ENCODE measurements at regions not wholly inside any gene's neighbourhood (a gene's known extent, or its start where the extent isn't known, plus 50 kb on each side); places are given as distances from the start of the nearest gene placed in this dataset.

DNA sequence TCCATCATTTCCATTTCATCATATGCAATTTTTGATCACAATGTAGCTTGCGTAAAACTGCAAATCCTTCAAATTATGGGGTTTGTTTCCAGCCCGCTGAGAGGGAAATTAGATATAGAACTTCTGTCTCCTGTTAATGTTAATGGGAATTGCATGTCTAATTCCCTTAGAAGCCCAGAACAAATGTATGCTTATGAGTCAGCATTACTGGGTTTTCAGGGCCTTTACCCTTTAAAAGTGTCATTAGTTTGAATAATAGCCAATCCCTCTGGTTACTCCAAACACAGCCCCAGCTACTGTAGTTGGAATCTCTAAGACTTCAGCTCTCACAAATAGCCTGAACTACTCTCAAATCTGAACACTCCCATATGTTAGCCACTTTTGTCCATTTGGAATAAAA, 439.4 kb downstream of the C3orf38 start:
- Histone ChIP-seq H3K9me3 (ENCODE audit: control insufficient read depth, insufficient read depth, low read depth, low read length) (no peaks in the 10 kb centered on the region), H3K4me1 (ENCODE audit: control insufficient read depth, insufficient read depth, low read length) (no peaks in the 10 kb centered on the region), H3K27ac (ENCODE audit: low read length) (no peak overlapping the region), H3K27me3 (ENCODE audit: control insufficient read depth, insufficient read depth, low read length) (no peaks in the 10 kb centered on the region), H3K4me3 (ENCODE audit: low read depth in 2 of 2, low read length in 2 of 2) (no peak overlapping the region), H3K36me3 (ENCODE audit: control insufficient read depth, insufficient read depth, low read length) (no peaks in the 10 kb centered on the region)
- ChIA-PET CTCF (no interaction called here), POLR2A (no interaction called here)
- in situ Hi-C loops (cut with HindIII; ENCODE audit: low pct_unique_long_range_greater_than_20kb, low sequenced_read_pairs) (no loop called here), intact Hi-C loops (cut with micrococcal nuclease; ENCODE audit: unreplicated experiment) (no loop called here)
- DNase-seq (ENCODE audit: low read depth, low spot score) (no peak), ATAC-seq (no peak)
- TF ChIP-seq POLR2AphosphoS5 (IDR thresholded peaks at IDR 0.05; ENCODE audit: low read depth, low read length) (no peak), TCF7L2 (IDR thresholded peaks at IDR 0.05; ENCODE audit: low read depth, low read length) (no peak)
- no TSS peak for BruUV-seq (replicated peaks)

DNA sequence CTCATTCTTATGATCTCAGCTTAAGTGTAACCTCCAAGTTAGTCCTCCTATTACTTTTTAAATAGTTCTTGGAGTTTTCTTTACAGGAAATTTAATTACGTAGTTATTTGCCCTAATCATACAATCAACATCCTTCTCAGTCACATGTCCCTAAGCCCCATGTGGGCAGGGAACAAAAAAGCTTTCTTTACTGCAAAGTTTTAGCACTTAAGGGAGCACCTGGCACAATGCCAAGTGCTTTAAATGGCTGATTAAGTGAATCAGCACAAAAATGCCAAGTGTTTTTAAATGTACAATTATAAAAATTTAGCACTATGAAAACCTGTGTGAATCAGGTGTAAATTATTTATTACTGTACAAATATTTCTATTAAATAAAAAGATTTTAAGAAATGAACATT, 445.3 kb downstream of the C3orf38 start:
- H3K4me3 ChIP-seq (ENCODE audit: low read depth in 2 of 2, low read length in 2 of 2): no peak overlapping the region
- ChIA-PET CTCF (no interaction called here), POLR2A (no interaction called here)
- TF ChIP-seq POLR2AphosphoS5 (IDR thresholded peaks at IDR 0.05; ENCODE audit: low read depth, low read length) (no peak), TCF7L2 (IDR thresholded peaks at IDR 0.05; ENCODE audit: low read depth, low read length) (no peak), SIN3A (IDR thresholded peaks at IDR 0.05; ENCODE audit: borderline replicate concordance, insufficient read depth, low read depth, low read length) (no peak)
- TF ChIP-seq, protein P1, sequence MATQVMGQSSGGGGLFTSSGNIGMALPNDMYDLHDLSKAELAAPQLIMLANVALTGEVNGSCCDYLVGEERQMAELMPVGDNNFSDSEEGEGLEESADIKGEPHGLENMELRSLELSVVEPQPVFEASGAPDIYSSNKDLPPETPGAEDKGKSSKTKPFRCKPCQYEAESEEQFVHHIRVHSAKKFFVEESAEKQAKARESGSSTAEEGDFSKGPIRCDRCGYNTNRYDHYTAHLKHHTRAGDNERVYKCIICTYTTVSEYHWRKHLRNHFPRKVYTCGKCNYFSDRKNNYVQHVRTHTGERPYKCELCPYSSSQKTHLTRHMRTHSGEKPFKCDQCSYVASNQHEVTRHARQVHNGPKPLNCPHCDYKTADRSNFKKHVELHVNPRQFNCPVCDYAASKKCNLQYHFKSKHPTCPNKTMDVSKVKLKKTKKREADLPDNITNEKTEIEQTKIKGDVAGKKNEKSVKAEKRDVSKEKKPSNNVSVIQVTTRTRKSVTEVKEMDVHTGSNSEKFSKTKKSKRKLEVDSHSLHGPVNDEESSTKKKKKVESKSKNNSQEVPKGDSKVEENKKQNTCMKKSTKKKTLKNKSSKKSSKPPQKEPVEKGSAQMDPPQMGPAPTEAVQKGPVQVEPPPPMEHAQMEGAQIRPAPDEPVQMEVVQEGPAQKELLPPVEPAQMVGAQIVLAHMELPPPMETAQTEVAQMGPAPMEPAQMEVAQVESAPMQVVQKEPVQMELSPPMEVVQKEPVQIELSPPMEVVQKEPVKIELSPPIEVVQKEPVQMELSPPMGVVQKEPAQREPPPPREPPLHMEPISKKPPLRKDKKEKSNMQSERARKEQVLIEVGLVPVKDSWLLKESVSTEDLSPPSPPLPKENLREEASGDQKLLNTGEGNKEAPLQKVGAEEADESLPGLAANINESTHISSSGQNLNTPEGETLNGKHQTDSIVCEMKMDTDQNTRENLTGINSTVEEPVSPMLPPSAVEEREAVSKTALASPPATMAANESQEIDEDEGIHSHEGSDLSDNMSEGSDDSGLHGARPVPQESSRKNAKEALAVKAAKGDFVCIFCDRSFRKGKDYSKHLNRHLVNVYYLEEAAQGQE (IDR thresholded peaks at IDR 0.05; ENCODE audit: insufficient read depth in 1 of 2, low read depth in 2 of 2, low read length in 1 of 2): no peak
- TF ChIP-seq, protein P2, sequence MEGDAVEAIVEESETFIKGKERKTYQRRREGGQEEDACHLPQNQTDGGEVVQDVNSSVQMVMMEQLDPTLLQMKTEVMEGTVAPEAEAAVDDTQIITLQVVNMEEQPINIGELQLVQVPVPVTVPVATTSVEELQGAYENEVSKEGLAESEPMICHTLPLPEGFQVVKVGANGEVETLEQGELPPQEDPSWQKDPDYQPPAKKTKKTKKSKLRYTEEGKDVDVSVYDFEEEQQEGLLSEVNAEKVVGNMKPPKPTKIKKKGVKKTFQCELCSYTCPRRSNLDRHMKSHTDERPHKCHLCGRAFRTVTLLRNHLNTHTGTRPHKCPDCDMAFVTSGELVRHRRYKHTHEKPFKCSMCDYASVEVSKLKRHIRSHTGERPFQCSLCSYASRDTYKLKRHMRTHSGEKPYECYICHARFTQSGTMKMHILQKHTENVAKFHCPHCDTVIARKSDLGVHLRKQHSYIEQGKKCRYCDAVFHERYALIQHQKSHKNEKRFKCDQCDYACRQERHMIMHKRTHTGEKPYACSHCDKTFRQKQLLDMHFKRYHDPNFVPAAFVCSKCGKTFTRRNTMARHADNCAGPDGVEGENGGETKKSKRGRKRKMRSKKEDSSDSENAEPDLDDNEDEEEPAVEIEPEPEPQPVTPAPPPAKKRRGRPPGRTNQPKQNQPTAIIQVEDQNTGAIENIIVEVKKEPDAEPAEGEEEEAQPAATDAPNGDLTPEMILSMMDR (IDR thresholded peaks at IDR 0.05): no peak
- in situ Hi-C loops (cut with HindIII; ENCODE audit: low pct_unique_long_range_greater_than_20kb, low sequenced_read_pairs) (no loop called here), intact Hi-C loops (cut with micrococcal nuclease; ENCODE audit: unreplicated experiment) (no loop called here)
- ATAC-seq: no peak
- no peak for DNase-seq (ENCODE audit: low read depth, low spot score)
- H3K36me3 ChIP-seq (ENCODE audit: control insufficient read depth, insufficient read depth, low read length): no peaks in the 10 kb centered on the region
- H3K27me3 ChIP-seq (ENCODE audit: control insufficient read depth, insufficient read depth, low read length): no peaks in the 10 kb centered on the region
- H3K9me3 ChIP-seq (ENCODE audit: control insufficient read depth, insufficient read depth, low read depth, low read length): no peaks in the 10 kb centered on the region
- H3K4me1 ChIP-seq (ENCODE audit: control insufficient read depth, insufficient read depth, low read length): no peaks in the 10 kb centered on the region
- H3K27ac ChIP-seq (ENCODE audit: low read length): no peak overlapping the region
- BruUV-seq (replicated peaks): no TSS peak

DNA sequence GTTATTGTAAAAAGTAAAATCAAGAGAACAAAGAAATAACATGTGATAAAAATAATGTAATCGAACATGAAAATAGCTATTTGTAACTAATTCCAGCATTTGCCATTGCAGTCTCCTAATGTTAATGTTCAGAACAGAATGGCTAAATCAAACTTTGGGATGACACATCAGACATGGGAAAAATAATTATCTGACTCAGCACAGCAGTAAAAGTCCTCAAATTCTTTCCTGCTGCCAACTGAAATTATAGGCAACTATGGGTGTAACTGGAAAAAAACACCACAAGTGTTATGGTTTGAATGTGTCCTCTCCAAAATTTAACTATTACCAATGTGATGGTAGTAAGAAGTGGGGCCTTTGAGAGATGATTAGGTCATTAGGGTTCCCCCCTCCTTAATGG, 446.7 kb downstream of the C3orf38 start:
- no peak for DNase-seq (ENCODE audit: low read depth, low spot score)
- no peak overlapping the region for H3K4me3 ChIP-seq (ENCODE audit: low read depth in 2 of 2, low read length in 2 of 2)
- no peaks in the 10 kb centered on the region for H3K9me3 ChIP-seq (ENCODE audit: control insufficient read depth, insufficient read depth, low read depth, low read length)
- ATAC-seq: no peak
- H3K4me1 ChIP-seq (ENCODE audit: control insufficient read depth, insufficient read depth, low read length): no peaks in the 10 kb centered on the region
- in situ Hi-C loops (cut with HindIII; ENCODE audit: low pct_unique_long_range_greater_than_20kb, low sequenced_read_pairs) (no loop called here), intact Hi-C loops (cut with micrococcal nuclease; ENCODE audit: unreplicated experiment) (no loop called here)
- no peaks in the 10 kb centered on the region for H3K36me3 ChIP-seq (ENCODE audit: control insufficient read depth, insufficient read depth, low read length)
- H3K27me3 ChIP-seq (ENCODE audit: control insufficient read depth, insufficient read depth, low read length): no peaks in the 10 kb centered on the region
- ChIA-PET CTCF (no interaction called here), POLR2A (no interaction called here)
- BruUV-seq (replicated peaks): no TSS peak
- H3K27ac ChIP-seq (ENCODE audit: low read length): no peak overlapping the region
- TF ChIP-seq, protein P2 (IDR thresholded peaks at IDR 0.05): no peak
- TF ChIP-seq, protein P1 (IDR thresholded peaks at IDR 0.05; ENCODE audit: insufficient read depth in 1 of 2, low read depth in 2 of 2, low read length in 1 of 2): no peak
- TF ChIP-seq TCF7L2 (IDR thresholded peaks at IDR 0.05; ENCODE audit: low read depth, low read length): no peak
- no peak for TF ChIP-seq SIN3A (IDR thresholded peaks at IDR 0.05; ENCODE audit: borderline replicate concordance, insufficient read depth, low read depth, low read length)
- TF ChIP-seq POLR2AphosphoS5 (IDR thresholded peaks at IDR 0.05; ENCODE audit: low read depth, low read length): no peak

Data from Panc1 (cell line).